BJ (cell line): ENCODE measurements at regions not wholly inside any gene's neighbourhood (a gene's known extent, or its start where the extent isn't known, plus 50 kb on each side); places are given as distances from the start of the nearest gene placed in this dataset.

ENCODE experiments used
- CTCF ChIA-PET: fragments of 350-600 bp; formaldehyde crosslinking; extraction: SDS; loops from one replicate; lab custom pipeline; 2021; ENCODE audit warnings: antibody characterized with exemption, inconsistent platforms; lab: Yijun Ruan, JAX
- POLR2A ChIA-PET: fragments of 300-600 bp; sonication (Branson Sonifier 250); formaldehyde crosslinking; extraction: SDS; loops from one replicate; lab custom pipeline; 2021; ENCODE audit warnings: antibody characterized with exemption; lab: Charles Lee
- DNase-seq: peaks from one replicate; pipeline ENCODE4 v3.0.0-alpha.2; 2011; ENCODE audit warnings: low read depth
- H3K27me3 ChIP-seq: 2 replicates; pipeline ENCODE4 v1.6.0; 2011; ENCODE audit warnings: low read length; ENCODE audit not compliant: control insufficient read depth, insufficient read depth
- H3K36me3 ChIP-seq: 2 replicates; pipeline ENCODE4 v1.5.1; 2011; ENCODE audit warnings: low read length; ENCODE audit not compliant: control insufficient read depth, insufficient read depth
- H3K4me3 ChIP-seq: 2 replicates; pipeline ENCODE4 v1.5.1; 2011; ENCODE audit warnings: low read depth, mild to moderate bottlenecking, control low read depth, low read length
- CTCF ChIP-seq: IDR thresholded peaks from 2 replicates; pipeline ENCODE4 v1.5.1; 2011; ENCODE audit warnings: low read depth, mild to moderate bottlenecking, control low read depth, inconsistent platforms, low read length, moderate library complexity; ENCODE audit not compliant: insufficient read depth

GRCh38 chr2:41990245-41990644, 57.6 kb upstream of the PKDCC start:
- no peak overlapping the region for H3K4me3 ChIP-seq
- H3K27me3 ChIP-seq, result peaks cover 9% of the 10 kb centered on the region
- no peak for DNase-seq
- no peaks in the 10 kb centered on the region for H3K36me3 ChIP-seq
- ChIA-PET CTCF (interaction anchor here (1.0 to 1.1 kb wide), 2 partner anchors 15 to 32 kb away, joined by 3 read pairs; no protein-coding TSS in a partner anchor), POLR2A (no interaction called here)
- TF ChIP-seq CTCF, result no peak

- DNase-seq, result no peak
- H3K27me3 ChIP-seq, result peaks cover 9% of the 10 kb centered on the region
- ChIA-PET POLR2A (interaction anchor here (0.6 kb wide), 1 partner anchor 9 kb away, joined by 3 read pairs; no protein-coding TSS in a partner anchor), CTCF (interaction anchor here (0.6 to 1.1 kb wide), 3 partner anchors 15 to 119 kb away, joined by 3 read pairs; no protein-coding TSS in a partner anchor)
- H3K4me3 ChIP-seq, result no peak overlapping the region
- no peaks in the 10 kb centered on the region for H3K36me3 ChIP-seq
- TF ChIP-seq CTCF, result no peak
These were observed 57.1 kb upstream of the PKDCC start for GRCh38 chr2:41990688-41991087.

GRCh38 chr2:41992056-41992642, 55.7 kb upstream of the PKDCC start:
- Histone ChIP-seq H3K4me3 (no peak overlapping the region), H3K27me3 (peaks cover 9% of the 10 kb centered on the region), H3K36me3 (no peaks in the 10 kb centered on the region)
- no peak for TF ChIP-seq CTCF
- ChIA-PET CTCF (interaction anchor here (0.9 kb wide), 1 partner anchor 10 kb away, joined by 9 read pairs; no protein-coding TSS in a partner anchor), POLR2A (no interaction called here)
- no peak for DNase-seq

- CTCF ChIA-PET, result interaction anchor here (0.6 to 0.9 kb wide), 3 partner anchors 11 to 17 kb away, joined by 3 to 9 read pairs (median 3); no protein-coding TSS in a partner anchor
- no peak for DNase-seq
- TF ChIP-seq CTCF, result no peak
- Histone ChIP-seq H3K4me3 (no peak overlapping the region), H3K27me3 (peaks cover 7% of the 10 kb centered on the region), H3K36me3 (no peaks in the 10 kb centered on the region)
- POLR2A ChIA-PET, result no interaction called here
These were observed 55.0 kb upstream of the PKDCC start for GRCh38 chr2:41992671-41993434.

- no peak for DNase-seq
- Histone ChIP-seq H3K36me3 (no peaks in the 10 kb centered on the region), H3K27me3 (peaks cover 9% of the 10 kb centered on the region), H3K4me3 (no peak overlapping the region)
- TF ChIP-seq CTCF, result no peak
- ChIA-PET CTCF (interaction anchor here (0.7 kb wide), 1 partner anchor 17 kb away, joined by 3 read pairs; no protein-coding TSS in a partner anchor), POLR2A (no interaction called here)
These were observed 54.3 kb upstream of the PKDCC start for GRCh38 chr2:41993435-41993925.
